Adrenal gland (tissue), 5 donors: ENCODE measurements at regions not wholly inside any gene's neighbourhood (a gene's known extent, or its start where the extent isn't known, plus 50 kb on each side); places are given as distances from the start of the nearest gene placed in this dataset.

Source experiments
- POLR2A ChIP-seq, 2 donors: fragments of 450-650 bp; IDR thresholded peaks; one replicate each; pipeline ENCODE4 v1.6.1; 2017; ENCODE audit warnings: antibody characterized with exemption in 2 of 2, mild to moderate bottlenecking in 2 of 2, moderate library complexity in 1 of 2
- TF ChIP-seq, protein P1 (sequence below), 6 experiments: fragments of 450-650 bp in 4 of 6; fragments of 200-600 bp in 2 of 6; sonication (generic) in 1 of 6; IDR thresholded peaks; 1 replicate in 5 of 6; 2 replicates in 1 of 6; pipeline versions ENCODE4 v1.5.1 to v1.8.0; 2016 to 2021; ENCODE audit warnings: antibody characterized with exemption in 6 of 6, mild to moderate bottlenecking in 2 of 6, moderate library complexity in 1 of 6
- donor health status: DM: no; HTN: no; CAD: no.

DNA sequence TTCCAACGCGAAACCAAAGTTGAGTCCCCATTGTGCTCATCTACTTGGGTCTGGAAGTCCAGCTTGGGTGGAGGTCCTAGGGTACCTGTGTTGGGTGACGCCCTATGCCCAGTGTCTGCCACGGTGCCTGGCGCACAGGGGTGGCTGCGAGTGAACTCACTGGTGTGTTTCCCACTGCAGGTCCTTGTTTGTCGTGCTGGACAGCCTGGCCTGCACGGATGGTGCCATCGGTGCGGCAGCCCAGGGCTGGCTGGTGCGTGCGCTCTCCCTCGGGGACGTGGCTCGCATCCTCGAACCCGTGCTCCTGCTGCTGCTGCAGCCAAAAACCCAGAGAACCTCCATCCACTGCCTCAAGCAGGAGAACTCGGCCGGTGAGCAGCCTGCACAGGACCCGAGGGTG is 80.4 kb upstream of the MORC3 start:
- TF ChIP-seq, protein P1, sequence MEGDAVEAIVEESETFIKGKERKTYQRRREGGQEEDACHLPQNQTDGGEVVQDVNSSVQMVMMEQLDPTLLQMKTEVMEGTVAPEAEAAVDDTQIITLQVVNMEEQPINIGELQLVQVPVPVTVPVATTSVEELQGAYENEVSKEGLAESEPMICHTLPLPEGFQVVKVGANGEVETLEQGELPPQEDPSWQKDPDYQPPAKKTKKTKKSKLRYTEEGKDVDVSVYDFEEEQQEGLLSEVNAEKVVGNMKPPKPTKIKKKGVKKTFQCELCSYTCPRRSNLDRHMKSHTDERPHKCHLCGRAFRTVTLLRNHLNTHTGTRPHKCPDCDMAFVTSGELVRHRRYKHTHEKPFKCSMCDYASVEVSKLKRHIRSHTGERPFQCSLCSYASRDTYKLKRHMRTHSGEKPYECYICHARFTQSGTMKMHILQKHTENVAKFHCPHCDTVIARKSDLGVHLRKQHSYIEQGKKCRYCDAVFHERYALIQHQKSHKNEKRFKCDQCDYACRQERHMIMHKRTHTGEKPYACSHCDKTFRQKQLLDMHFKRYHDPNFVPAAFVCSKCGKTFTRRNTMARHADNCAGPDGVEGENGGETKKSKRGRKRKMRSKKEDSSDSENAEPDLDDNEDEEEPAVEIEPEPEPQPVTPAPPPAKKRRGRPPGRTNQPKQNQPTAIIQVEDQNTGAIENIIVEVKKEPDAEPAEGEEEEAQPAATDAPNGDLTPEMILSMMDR (IDR thresholded peaks at IDR 0.05) = no peak
- TF ChIP-seq POLR2A (IDR thresholded peaks at IDR 0.05) = no peak
